H1 (cell line): ENCODE measurements at regions not wholly inside any gene's neighbourhood (a gene's known extent, or its start where the extent isn't known, plus 50 kb on each side); places are given as distances from the start of the nearest gene placed in this dataset.

Experiments used
- BCL11A ChIP-seq, 2 experiments: IDR thresholded peaks; one replicate each; pipeline ENCODE4 v1.6.1; 2011; ENCODE audit warnings: low read depth in 2 of 2, low read length in 2 of 2, mild to moderate bottlenecking in 2 of 2
- CHD2 ChIP-seq: IDR thresholded peaks from 2 replicates; pipeline ENCODE4 v1.6.1; 2012; ENCODE audit warnings: low read length, improper control_type of control experiment
- EGR1 ChIP-seq: IDR thresholded peaks from 2 replicates; pipeline ENCODE4 v1.6.1; 2011; ENCODE audit warnings: low read depth, low read length, borderline replicate concordance
- EZH2 ChIP-seq: fragments of 200-600 bp; sonication (generic); IDR thresholded peaks from 2 replicates; pipeline ENCODE4 v1.7.1; 2012; ENCODE audit warnings: low read depth, mild to moderate bottlenecking, moderate library complexity, low read length, inconsistent platforms; ENCODE audit not compliant: severe bottlenecking
- JUN ChIP-seq: IDR thresholded peaks from 2 replicates; pipeline ENCODE4 v1.6.1; 2011; ENCODE audit warnings: low read depth, mild to moderate bottlenecking, improper control_type of control experiment, low read length
- KDM1A ChIP-seq: fragments of 200-600, 300-600 bp; sonication (generic); IDR thresholded peaks from 2 replicates; pipeline ENCODE4 v1.7.1; 2016; ENCODE audit warnings: mild to moderate bottlenecking, low read length, borderline replicate concordance
- PHF8 ChIP-seq: fragments of 200-600 bp; sonication (generic); conservative IDR thresholded peaks from 2 replicates; pipeline ENCODE4 v1.7.1; 2012; ENCODE audit warnings: low read depth, mild to moderate bottlenecking, inconsistent platforms, low read length, moderate library complexity
- POLR2A ChIP-seq, 2 experiments: IDR thresholded peaks; 1 replicate in 1 of 2; 2 replicates in 1 of 2; pipeline ENCODE4 v1.6.1; 2011; ENCODE audit warnings: low read depth in 2 of 2, low read length in 2 of 2, mild to moderate bottlenecking in 2 of 2; ENCODE audit errors: control extremely low read depth in 1 of 2
- RAD21 ChIP-seq, 2 experiments: IDR thresholded peaks in 1 of 2; conservative IDR thresholded peaks in 1 of 2; 2 replicates each; pipeline ENCODE4 v1.6.1; 2011; ENCODE audit warnings: low read depth in 2 of 2, low read length in 2 of 2, improper control_type of control experiment in 1 of 2, inconsistent platforms in 1 of 2, mild to moderate bottlenecking in 1 of 2, moderate library complexity in 1 of 2
- RBBP5 ChIP-seq: IDR thresholded peaks from 2 replicates; pipeline ENCODE4 v1.7.1; 2012; ENCODE audit warnings: low read depth, mild to moderate bottlenecking, inconsistent platforms, low read length, moderate library complexity, borderline replicate concordance
- SP2 ChIP-seq: IDR thresholded peaks from 2 replicates; pipeline ENCODE4 v1.6.1; 2012; ENCODE audit warnings: mild to moderate bottlenecking, low read length, inconsistent platforms
- TF ChIP-seq, protein P1 (sequence below), 3 experiments: IDR thresholded peaks; 1 replicate in 2 of 3; 2 replicates in 1 of 3; pipeline versions ENCODE4 v1.5.1 to v1.6.1; 2011; ENCODE audit warnings: low read length in 3 of 3, mild to moderate bottlenecking in 3 of 3, inconsistent platforms in 2 of 3, low read depth in 1 of 3, moderate library complexity in 1 of 3; ENCODE audit not compliant: insufficient read depth in 1 of 3; ENCODE audit errors: control extremely low read depth in 1 of 3

DNA sequence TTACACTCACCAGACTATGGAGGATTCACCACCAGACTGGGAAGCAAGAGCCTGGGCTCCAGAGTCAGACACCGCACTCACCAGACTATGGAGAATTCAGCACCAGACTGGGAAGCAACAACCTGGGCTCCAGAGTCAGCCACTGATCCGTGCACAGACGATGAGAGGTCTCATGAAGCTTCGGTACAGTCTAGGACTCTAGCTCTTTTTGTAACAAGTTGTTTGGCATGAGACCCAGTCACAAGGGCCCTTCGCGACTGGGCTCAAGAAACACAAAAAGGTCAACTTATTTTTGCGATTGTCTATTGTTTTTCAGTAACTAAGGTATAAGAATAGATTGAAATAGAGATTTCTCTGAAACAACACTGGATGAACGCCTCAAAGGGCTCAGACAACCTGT is 192.7 kb upstream of the ADAMTSL1 start:
- TF ChIP-seq POLR2A (IDR thresholded peaks at IDR 0.05; ENCODE audit: control extremely low read depth in 1 of 2, low read depth in 2 of 2, low read length in 2 of 2) (no peak), EZH2 (no peak), KDM1A (no peak), CHD2 (no peak), SP2 (no peak), RBBP5 (no peak), JUN (no peak), EGR1 (no peak), BCL11A (IDR thresholded peaks at IDR 0.05; ENCODE audit: low read depth in 2 of 2, low read length in 2 of 2) (no peak), PHF8 (no peak), RAD21 (IDR thresholded peaks at IDR 0.05 in 1 of 2, conservative IDR thresholded peaks at IDR 0.05 in 1 of 2; ENCODE audit: low read depth in 2 of 2, low read length in 2 of 2) (no peak)
- TF ChIP-seq, protein P1, sequence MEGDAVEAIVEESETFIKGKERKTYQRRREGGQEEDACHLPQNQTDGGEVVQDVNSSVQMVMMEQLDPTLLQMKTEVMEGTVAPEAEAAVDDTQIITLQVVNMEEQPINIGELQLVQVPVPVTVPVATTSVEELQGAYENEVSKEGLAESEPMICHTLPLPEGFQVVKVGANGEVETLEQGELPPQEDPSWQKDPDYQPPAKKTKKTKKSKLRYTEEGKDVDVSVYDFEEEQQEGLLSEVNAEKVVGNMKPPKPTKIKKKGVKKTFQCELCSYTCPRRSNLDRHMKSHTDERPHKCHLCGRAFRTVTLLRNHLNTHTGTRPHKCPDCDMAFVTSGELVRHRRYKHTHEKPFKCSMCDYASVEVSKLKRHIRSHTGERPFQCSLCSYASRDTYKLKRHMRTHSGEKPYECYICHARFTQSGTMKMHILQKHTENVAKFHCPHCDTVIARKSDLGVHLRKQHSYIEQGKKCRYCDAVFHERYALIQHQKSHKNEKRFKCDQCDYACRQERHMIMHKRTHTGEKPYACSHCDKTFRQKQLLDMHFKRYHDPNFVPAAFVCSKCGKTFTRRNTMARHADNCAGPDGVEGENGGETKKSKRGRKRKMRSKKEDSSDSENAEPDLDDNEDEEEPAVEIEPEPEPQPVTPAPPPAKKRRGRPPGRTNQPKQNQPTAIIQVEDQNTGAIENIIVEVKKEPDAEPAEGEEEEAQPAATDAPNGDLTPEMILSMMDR (IDR thresholded peaks at IDR 0.05; ENCODE audit: control extremely low read depth in 1 of 3, insufficient read depth in 1 of 3, low read depth in 1 of 3, low read length in 3 of 3) = no peak
